ENCODE measurements at regions not wholly inside any gene's neighbourhood (a gene's known extent, or its start where the extent isn't known, plus 50 kb on each side); places are given as distances from the start of the nearest gene placed in this dataset.
A peak's percentile ranks its signal among the peaks of the same experiment; 100 is the strongest.

- Histone ChIP-seq H3K27ac (no peak overlapping the region), H3K9ac (no peak overlapping the region), H3K9me3 (replicated peaks in 1 of 11) (peaks cover 9 to 35% (median 14%) of the 10 kb centered on the region in 11 experiments; a peak in 17 of 22 replicates), H3K4me3 (no peak overlapping the region), H4K20me1 (no peaks in the 10 kb centered on the region), H3K4me2 (peak overlapping the region in 10 of 11 experiments; percentile 16 to 47 (median 31); a peak in 16 of 22 replicates), H3K36me3 (no peaks in the 10 kb centered on the region), H3K27me3 (no peaks in the 10 kb centered on the region), H3K4me1 (peaks cover 8 to 32% (median 20%) of the 10 kb centered on the region in 10 experiments; a peak in 18 of 20 replicates)
- TF ChIP-seq Cebpa-rat (IDR thresholded peaks at IDR 0.05): no peak
These were observed 367.8 kb upstream of the SLC7A11 start for GRCh38 chr4:138609943-138610350.

DNA sequence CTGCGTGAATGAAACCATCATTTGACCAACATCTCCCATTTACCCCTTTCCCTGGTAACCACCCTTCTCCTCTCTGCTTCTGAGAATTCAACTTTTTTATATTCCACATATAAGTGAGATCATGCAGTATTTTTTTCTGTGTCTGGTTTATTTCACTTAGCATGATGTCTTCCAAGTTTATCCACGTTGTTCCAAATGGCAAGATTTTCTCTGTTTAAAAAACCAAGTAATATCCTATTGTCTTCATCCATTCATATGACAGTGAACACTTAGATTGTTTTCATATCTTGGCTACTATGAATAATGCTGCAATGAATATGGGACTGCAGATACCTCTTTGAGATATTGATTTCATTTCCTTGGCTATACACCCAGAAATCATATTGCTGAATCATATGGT lies 362.4 kb upstream of the SLC7A11 start:
- Histone ChIP-seq H3K4me1 (peaks cover under 1 to 11% (median 3%) of the 10 kb centered on the region in 10 experiments; a peak in 16 of 20 replicates), H4K20me1 (no peaks in the 10 kb centered on the region), H3K36me3 (no peaks in the 10 kb centered on the region; a peak in 1 of 22 replicates), H3K4me2 (no peak overlapping the region), H3K27me3 (no peaks in the 10 kb centered on the region), H3K4me3 (no peak overlapping the region), H3K27ac (no peak overlapping the region), H3K9ac (no peak overlapping the region), H3K9me3 (replicated peaks in 1 of 11) (peaks cover 29 to 81% (median 52%) of the 10 kb centered on the region in 11 experiments; a peak in 21 of 22 replicates)
- TF ChIP-seq Cebpa-rat (IDR thresholded peaks at IDR 0.05): no peak

DNA sequence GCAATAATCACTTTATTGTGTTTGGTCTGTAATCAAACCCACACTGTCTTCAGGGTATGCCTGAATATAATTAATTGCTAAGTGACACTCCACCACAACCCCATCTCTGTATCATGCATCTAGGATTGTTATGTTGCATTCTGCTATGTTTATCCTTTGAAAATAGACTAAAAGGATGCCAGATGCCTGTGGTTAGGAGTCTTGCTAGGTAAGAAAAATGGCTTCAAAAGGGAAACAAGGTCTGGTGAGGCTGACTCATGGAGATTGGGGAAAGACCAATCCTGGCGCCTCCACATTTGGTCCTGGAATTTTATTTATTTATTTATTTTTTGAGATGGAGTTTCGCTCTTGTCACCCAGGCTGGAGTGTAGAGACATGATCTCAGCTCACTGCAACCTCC lies 360.5 kb upstream of the SLC7A11 start:
- no peak overlapping the region for H3K9ac ChIP-seq
- no peak for TF ChIP-seq Cebpa-rat (IDR thresholded peaks at IDR 0.05)
- peaks cover 7 to 19% (median 14%) of the 10 kb centered on the region in 10 experiments; a peak in 18 of 20 replicates for H3K4me1 ChIP-seq
- H3K4me2 ChIP-seq: no peak overlapping the region
- H3K27ac ChIP-seq: no peak overlapping the region
- no peak overlapping the region for H3K4me3 ChIP-seq
- no peaks in the 10 kb centered on the region for H3K27me3 ChIP-seq
- H4K20me1 ChIP-seq: no peaks in the 10 kb centered on the region
- peaks cover 29 to 69% (median 52%) of the 10 kb centered on the region in 11 experiments; a peak in 21 of 22 replicates for H3K9me3 ChIP-seq (replicated peaks in 1 of 11)
- H3K36me3 ChIP-seq: no peaks in the 10 kb centered on the region; a peak in 1 of 22 replicates

GRCh38 chr4:138599965-138600364 lies 357.8 kb upstream of the SLC7A11 start:
- no peak overlapping the region for H3K4me3 ChIP-seq
- H4K20me1 ChIP-seq: no peaks in the 10 kb centered on the region
- H3K36me3 ChIP-seq: no peaks in the 10 kb centered on the region; a peak in 1 of 22 replicates
- peaks cover 10 to 46% (median 38%) of the 10 kb centered on the region in 10 experiments; a peak in 19 of 20 replicates for H3K4me1 ChIP-seq
- H3K27ac ChIP-seq: no peak overlapping the region
- H3K4me2 ChIP-seq: no peak overlapping the region
- H3K9me3 ChIP-seq (replicated peaks in 1 of 11): peaks cover 18 to 56% (median 38%) of the 10 kb centered on the region in 11 experiments; a peak in 21 of 22 replicates
- no peak overlapping the region for H3K9ac ChIP-seq
- no peaks in the 10 kb centered on the region for H3K27me3 ChIP-seq
- TF ChIP-seq Cebpa-rat (IDR thresholded peaks at IDR 0.05): no peak

- H3K4me2 ChIP-seq: peak overlapping the region in 9 of 11 experiments; percentile 16 to 93 (median 48); a peak in 17 of 22 replicates
- H3K4me1 ChIP-seq: peaks cover 10 to 63% (median 51%) of the 10 kb centered on the region in 10 experiments; a peak in 19 of 20 replicates
- H3K27ac ChIP-seq: peak overlapping the region in 1 of 11 experiments; percentile 35; a peak in 1 of 22 replicates
These were observed 356.1 kb upstream of the SLC7A11 start for GRCh38 chr4:138598226-138598625.

DNA sequence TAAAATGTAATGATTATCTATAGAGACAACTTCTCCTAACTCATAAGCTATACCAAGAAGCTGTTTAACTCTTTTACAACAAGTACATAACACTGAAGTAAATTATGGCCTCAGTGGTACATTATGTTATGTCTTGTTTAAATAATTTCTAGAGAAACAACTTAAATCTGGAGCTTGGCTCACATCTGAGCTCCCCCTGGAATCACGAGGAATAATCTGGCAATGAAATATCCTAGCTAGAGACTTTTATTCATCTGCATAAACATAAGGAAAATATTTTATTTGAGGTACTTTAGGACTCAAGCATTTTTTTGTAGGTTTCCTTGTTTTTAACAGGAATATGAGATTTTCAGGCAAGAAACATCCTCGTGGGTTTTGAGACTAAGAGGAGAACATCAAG lies 354.7 kb upstream of the SLC7A11 start:
- Histone ChIP-seq H3K4me1 (peaks cover 10 to 76% (median 51%) of the 10 kb centered on the region in 10 experiments; a peak in 19 of 20 replicates), H3K9ac (no peak overlapping the region), H3K27ac (no peak overlapping the region), H3K9me3 (replicated peaks in 1 of 11) (peaks cover 12 to 35% (median 19%) of the 10 kb centered on the region in 11 experiments; a peak in 21 of 22 replicates), H3K4me3 (no peak overlapping the region), H3K4me2 (peak overlapping the region in 6 of 11 experiments; percentile 11 to 93 (median 52); a peak in 8 of 22 replicates), H3K27me3 (no peaks in the 10 kb centered on the region), H4K20me1 (no peaks in the 10 kb centered on the region), H3K36me3 (no peaks in the 10 kb centered on the region; a peak in 1 of 22 replicates)
- no peak for TF ChIP-seq Cebpa-rat (IDR thresholded peaks at IDR 0.05)

More at GRCh38 chr4:138598226-138598625, 356.1 kb upstream of the SLC7A11 start:
- no peaks in the 10 kb centered on the region for H3K27me3 ChIP-seq
- H3K36me3 ChIP-seq: no peaks in the 10 kb centered on the region; a peak in 1 of 22 replicates
- peaks cover 18 to 46% (median 30%) of the 10 kb centered on the region in 11 experiments; a peak in 21 of 22 replicates for H3K9me3 ChIP-seq (replicated peaks in 1 of 11)
- no peak for TF ChIP-seq Cebpa-rat (IDR thresholded peaks at IDR 0.05)
- H3K9ac ChIP-seq: no peak overlapping the region
- no peaks in the 10 kb centered on the region for H4K20me1 ChIP-seq
- no peak overlapping the region for H3K4me3 ChIP-seq

DNA sequence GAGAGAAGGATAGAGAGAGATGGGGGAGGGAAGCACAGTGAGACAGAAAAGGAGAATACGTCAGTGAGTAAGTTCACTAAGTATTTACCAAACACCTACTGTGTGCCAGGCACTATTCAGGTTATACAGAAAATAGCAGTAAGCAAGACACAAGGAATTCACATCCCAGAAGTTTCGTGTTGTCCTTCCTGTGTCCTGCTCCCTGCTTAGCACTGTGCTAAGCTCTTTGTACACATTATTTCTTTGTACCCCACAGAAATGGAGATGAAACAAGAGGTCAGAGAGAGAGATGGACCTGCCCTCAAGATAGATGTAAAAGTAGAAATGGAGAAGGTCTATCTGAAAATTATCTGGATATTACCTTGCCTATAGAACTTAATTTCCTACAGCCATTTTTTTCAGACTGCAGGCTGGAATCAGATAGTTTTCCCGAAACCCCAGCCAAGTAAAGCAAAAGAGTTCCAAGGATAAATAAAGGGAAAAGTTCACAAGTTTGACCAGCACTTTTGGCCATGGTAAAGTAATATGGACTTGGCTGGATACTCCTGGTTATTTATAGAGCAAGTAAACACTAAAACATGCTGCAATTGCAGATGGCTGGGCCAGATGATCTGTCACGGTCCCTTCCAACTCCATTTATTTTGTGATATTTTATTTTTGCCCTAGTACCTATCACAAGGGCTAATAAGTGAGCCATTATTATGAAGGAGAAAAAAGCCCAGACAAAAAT lies 353.7 kb upstream of the SLC7A11 start:
- Histone ChIP-seq H3K4me2 (peak overlapping the region in 9 of 11 experiments; percentile 14 to 93 (median 73); a peak in 18 of 22 replicates), H3K36me3 (no peaks in the 10 kb centered on the region), H4K20me1 (no peaks in the 10 kb centered on the region), H3K27me3 (no peaks in the 10 kb centered on the region), H3K27ac (peak overlapping the region in 4 of 11 experiments; percentile 53 to 68 (median 56); a peak in 8 of 22 replicates), H3K9ac (peak overlapping the region in 1 of 11 experiments; percentile 62; a peak in 3 of 22 replicates), H3K4me1 (peaks cover 10 to 80% (median 51%) of the 10 kb centered on the region in 10 experiments; a peak in 19 of 20 replicates), H3K9me3 (replicated peaks in 1 of 11) (peaks cover 5 to 25% (median 9%) of the 10 kb centered on the region in 11 experiments; a peak in 16 of 22 replicates), H3K4me3 (peak overlapping the region in 1 of 10 experiments; percentile 9; a peak in 1 of 20 replicates)
- TF ChIP-seq Cebpa-rat (IDR thresholded peaks at IDR 0.05): no peak

DNA sequence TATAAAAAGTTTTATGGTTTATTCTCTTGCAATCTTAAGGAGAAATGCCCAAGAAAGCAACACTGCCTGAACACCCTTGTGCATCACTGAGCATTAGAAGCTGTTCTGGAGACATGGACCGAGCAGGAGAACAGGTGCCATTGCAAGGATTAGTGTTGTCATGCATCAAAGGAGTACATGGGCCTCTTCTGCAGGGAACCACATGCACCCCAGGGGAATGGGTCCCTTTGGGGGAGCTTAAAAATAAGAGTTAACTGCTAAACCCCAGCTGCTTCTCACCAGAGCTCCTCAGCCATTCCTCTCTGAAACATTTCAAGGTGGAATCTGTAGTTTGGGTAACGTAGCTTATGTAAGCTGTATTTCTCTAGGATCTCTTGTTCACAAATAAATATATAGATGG lies 353.0 kb upstream of the SLC7A11 start:
- Histone ChIP-seq H3K4me1 (peaks cover 10 to 80% (median 51%) of the 10 kb centered on the region in 10 experiments; a peak in 19 of 20 replicates), H4K20me1 (no peaks in the 10 kb centered on the region), H3K27me3 (no peaks in the 10 kb centered on the region), H3K27ac (peak overlapping the region in 4 of 11 experiments; percentile 53 to 68 (median 56); a peak in 8 of 22 replicates), H3K9ac (peak overlapping the region in 1 of 11 experiments; percentile 62; a peak in 3 of 22 replicates), H3K4me3 (peak overlapping the region in 2 of 10 experiments; percentile 0 to 9; a peak in 1 of 20 replicates), H3K36me3 (no peaks in the 10 kb centered on the region), H3K9me3 (replicated peaks in 1 of 11) (peaks cover 0 to 18% (median 2%) of the 10 kb centered on the region in 11 experiments; a peak in 8 of 22 replicates), H3K4me2 (peak overlapping the region in 9 of 11 experiments; percentile 14 to 93 (median 73); a peak in 17 of 22 replicates)
- TF ChIP-seq Cebpa-rat (IDR thresholded peaks at IDR 0.05): no peak

DNA sequence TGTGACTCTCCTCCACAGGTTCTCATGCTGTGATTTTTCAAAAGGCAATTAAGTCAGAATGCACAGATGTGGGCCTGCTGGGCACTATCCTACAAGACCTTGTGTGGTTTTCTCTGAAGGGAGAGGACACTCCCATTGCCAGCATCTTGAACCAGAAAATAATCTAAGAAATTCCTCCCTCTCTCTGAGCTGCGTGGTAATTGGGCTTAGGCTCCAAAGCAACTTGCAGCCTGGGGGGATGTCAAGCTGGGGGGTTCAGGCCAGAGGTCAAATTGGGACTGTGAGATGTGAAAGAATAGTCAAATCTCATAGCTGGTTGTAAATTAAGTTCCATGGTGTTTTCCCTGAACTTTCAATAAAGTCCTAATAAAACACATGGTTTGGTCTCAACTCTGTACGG lies 350.6 kb upstream of the SLC7A11 start:
- no peak overlapping the region for H3K4me3 ChIP-seq
- H3K27me3 ChIP-seq: no peaks in the 10 kb centered on the region
- no peaks in the 10 kb centered on the region for H3K36me3 ChIP-seq
- peaks cover 0 to 26% (median 0%) of the 10 kb centered on the region in 11 experiments; a peak in 6 of 22 replicates for H3K9me3 ChIP-seq (replicated peaks in 1 of 11)
- H3K27ac ChIP-seq: no peak overlapping the region
- H3K9ac ChIP-seq: no peak overlapping the region
- H3K4me1 ChIP-seq: peaks cover 0 to 78% (median 45%) of the 10 kb centered on the region in 10 experiments; a peak in 17 of 20 replicates
- TF ChIP-seq Cebpa-rat (IDR thresholded peaks at IDR 0.05): no peak
- H4K20me1 ChIP-seq: no peaks in the 10 kb centered on the region
- peak overlapping the region in 5 of 11 experiments; percentile 0 to 93 (median 18); a peak in 6 of 22 replicates for H3K4me2 ChIP-seq
